ENCODE measurements at regions not wholly inside any gene's neighbourhood (a gene's known extent, or its start where the extent isn't known, plus 50 kb on each side); places are given as distances from the start of the nearest gene placed in this dataset.
"Not testable (repeated sequence)": the region's sequence is repeated elsewhere in the genome, so short reads cannot be mapped to it uniquely, and the experiment has no call there.

GRCh38 chr13:72622546-72622945 is 104.9 kb downstream of the MZT1 start:
- Histone ChIP-seq H3K27me3 (ENCODE audit: control insufficient read depth, insufficient read depth, low read length) (no peaks in the 10 kb centered on the region), H3K9me3 (ENCODE audit: control insufficient read depth in 2 of 3, insufficient read depth in 1 of 3, low read length in 3 of 3) (no peaks in the 10 kb centered on the region), H3K9ac (ENCODE audit: low read length in 3 of 3) (no peak overlapping the region), H3K36me3 (ENCODE audit: control insufficient read depth in 2 of 3, insufficient read depth in 3 of 3, low read length in 3 of 3) (no peaks in the 10 kb centered on the region), H3K4me3 (ENCODE audit: low read length in 3 of 3) (no peak overlapping the region), H3K4me1 (ENCODE audit: control insufficient read depth in 2 of 3, insufficient read depth in 2 of 3, low read depth in 1 of 3, low read length in 3 of 3) (no peaks in the 10 kb centered on the region), H3K27ac (ENCODE audit: low read depth in 2 of 2, low read length in 2 of 2) (no peak overlapping the region)
- no peak for TF ChIP-seq CTCF (IDR thresholded peaks at IDR 0.05; ENCODE audit: borderline replicate concordance, extremely low read depth, insufficient read depth)
- FAIRE-seq (no peak), DNase-seq (no peak)
- intact Hi-C loops (cut with DNase I), result no loop called here

GRCh38 chr13:72620874-72621273 is 106.6 kb downstream of the MZT1 start:
- H3K36me3 ChIP-seq (ENCODE audit: control insufficient read depth in 2 of 3, insufficient read depth in 3 of 3, low read length in 3 of 3), result no peaks in the 10 kb centered on the region
- FAIRE-seq (no peak), DNase-seq (no peak)
- no peak overlapping the region for H3K9ac ChIP-seq (ENCODE audit: low read length in 3 of 3)
- H3K27ac ChIP-seq (ENCODE audit: low read depth in 2 of 2, low read length in 2 of 2), result no peak overlapping the region
- intact Hi-C loops (cut with DNase I), result no loop called here
- no peak overlapping the region for H3K4me3 ChIP-seq (ENCODE audit: low read length in 3 of 3)
- no peaks in the 10 kb centered on the region for H3K4me1 ChIP-seq (ENCODE audit: control insufficient read depth in 2 of 3, insufficient read depth in 2 of 3, low read depth in 1 of 3, low read length in 3 of 3)
- no peak for TF ChIP-seq CTCF (IDR thresholded peaks at IDR 0.05; ENCODE audit: borderline replicate concordance, extremely low read depth, insufficient read depth)
- no peaks in the 10 kb centered on the region for H3K9me3 ChIP-seq (ENCODE audit: control insufficient read depth in 2 of 3, insufficient read depth in 1 of 3, low read length in 3 of 3)
- H3K27me3 ChIP-seq (ENCODE audit: control insufficient read depth, insufficient read depth, low read length), result no peaks in the 10 kb centered on the region

- no peaks in the 10 kb centered on the region for H3K36me3 ChIP-seq (ENCODE audit: control insufficient read depth in 2 of 3, insufficient read depth in 3 of 3, low read length in 3 of 3)
- no peak overlapping the region for H3K4me3 ChIP-seq (ENCODE audit: low read length in 3 of 3)
- no peak overlapping the region for H3K9ac ChIP-seq (ENCODE audit: low read length in 3 of 3)
- TF ChIP-seq CTCF (IDR thresholded peaks at IDR 0.05; ENCODE audit: borderline replicate concordance, extremely low read depth, insufficient read depth), result no peak
- H3K27me3 ChIP-seq (ENCODE audit: control insufficient read depth, insufficient read depth, low read length), result no peaks in the 10 kb centered on the region
- no peaks in the 10 kb centered on the region for H3K4me1 ChIP-seq (ENCODE audit: control insufficient read depth in 2 of 3, insufficient read depth in 2 of 3, low read depth in 1 of 3, low read length in 3 of 3)
- DNase-seq (no peak), FAIRE-seq (no peak)
- intact Hi-C loops (cut with DNase I), result no loop called here
- no peak overlapping the region for H3K27ac ChIP-seq (ENCODE audit: low read depth in 2 of 2, low read length in 2 of 2)
- H3K9me3 ChIP-seq (ENCODE audit: control insufficient read depth in 2 of 3, insufficient read depth in 1 of 3, low read length in 3 of 3), result no peaks in the 10 kb centered on the region
These were observed 109.5 kb downstream of the MZT1 start for GRCh38 chr13:72617951-72618350.

GRCh38 chr13:72617186-72617585 is 110.2 kb downstream of the MZT1 start:
- H3K9ac ChIP-seq (ENCODE audit: low read length in 3 of 3), result no peak overlapping the region
- intact Hi-C loops (cut with DNase I), result no loop called here
- no peak overlapping the region for H3K4me3 ChIP-seq (ENCODE audit: low read length in 3 of 3)
- H3K27ac ChIP-seq (ENCODE audit: low read depth in 2 of 2, low read length in 2 of 2), result no peak overlapping the region
- H3K36me3 ChIP-seq (ENCODE audit: control insufficient read depth in 2 of 3, insufficient read depth in 3 of 3, low read length in 3 of 3), result no peaks in the 10 kb centered on the region
- no peak for TF ChIP-seq CTCF (IDR thresholded peaks at IDR 0.05; ENCODE audit: borderline replicate concordance, extremely low read depth, insufficient read depth)
- H3K27me3 ChIP-seq (ENCODE audit: control insufficient read depth, insufficient read depth, low read length), result no peaks in the 10 kb centered on the region
- no peaks in the 10 kb centered on the region for H3K4me1 ChIP-seq (ENCODE audit: control insufficient read depth in 2 of 3, insufficient read depth in 2 of 3, low read depth in 1 of 3, low read length in 3 of 3)
- FAIRE-seq, result no peak
- no peaks in the 10 kb centered on the region for H3K9me3 ChIP-seq (ENCODE audit: control insufficient read depth in 2 of 3, insufficient read depth in 1 of 3, low read length in 3 of 3)
- DNase-seq, result no peak

GRCh38 chr13:72610251-72610891 is 117.1 kb downstream of the MZT1 start:
- H3K9me3 ChIP-seq (ENCODE audit: control insufficient read depth in 2 of 3, insufficient read depth in 1 of 3, low read length in 3 of 3); DNase-seq; H3K4me3 ChIP-seq (ENCODE audit: low read length in 3 of 3); H3K27me3 ChIP-seq (ENCODE audit: control insufficient read depth, insufficient read depth, low read length); H3K36me3 ChIP-seq (ENCODE audit: control insufficient read depth in 2 of 3, insufficient read depth in 3 of 3, low read length in 3 of 3); H3K4me1 ChIP-seq (ENCODE audit: control insufficient read depth in 2 of 3, insufficient read depth in 2 of 3, low read depth in 1 of 3, low read length in 3 of 3); FAIRE-seq; intact Hi-C loops (cut with DNase I); H3K27ac ChIP-seq (ENCODE audit: low read depth in 2 of 2, low read length in 2 of 2); H3K9ac ChIP-seq (ENCODE audit: low read length in 3 of 3): not testable (repeated sequence)

All from kidney (tissue), 13 donors.